ENCODE measurements at regions not wholly inside any gene's neighbourhood (a gene's known extent, or its start where the extent isn't known, plus 50 kb on each side); places are given as distances from the start of the nearest gene placed in this dataset.

DNA sequence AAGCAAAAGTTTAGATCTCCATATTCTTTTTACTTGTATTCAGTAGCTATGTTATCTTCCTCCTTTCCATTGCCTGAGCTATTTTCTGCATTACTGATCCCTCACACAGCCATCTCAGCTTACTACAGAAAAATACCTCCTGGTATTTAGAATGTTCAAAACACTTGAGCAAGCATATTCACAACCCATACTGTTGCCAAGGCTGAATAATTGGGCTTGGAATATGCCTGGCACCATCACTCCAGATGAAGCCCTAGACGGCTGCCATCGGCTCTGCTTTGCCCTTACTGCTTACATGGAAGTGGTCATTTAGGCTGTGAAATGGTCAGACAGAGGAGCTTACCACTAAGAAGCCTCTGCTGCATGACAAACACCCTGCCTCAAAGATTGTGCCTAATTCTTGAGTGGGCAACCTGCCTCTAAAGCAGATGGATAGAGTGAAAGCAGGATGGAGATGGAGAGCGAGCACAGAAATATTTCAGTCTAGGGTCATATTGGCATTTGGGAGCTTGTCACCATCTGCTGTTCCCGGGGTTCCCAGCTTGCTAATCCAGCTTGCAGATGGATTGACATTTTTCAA is 92.5 kb upstream of the TAS2R1 start:
- CTCF ChIA-PET (ENCODE audit: low intra/inter-chr PET ratio, low total read pairs): no interaction called here
- no TSS peak for BruUV-seq (replicated peaks)

GRCh38 chr5:9721161-9721560 is 91.0 kb upstream of the TAS2R1 start:
- H2AFZ ChIP-seq (ENCODE audit: low read length): no peak overlapping the region
- H3K27ac ChIP-seq (ENCODE audit: extremely low read length, insufficient read depth, low read length): no peak overlapping the region
- no peaks in the 10 kb centered on the region for H3K9me3 ChIP-seq (ENCODE audit: low read length)
- FAIRE-seq (no peak), ATAC-seq (no peak), DNase-seq (ENCODE audit: low spot score) (no peak)
- in situ Hi-C loops (cut with HindIII; ENCODE audit: extremely low pct_ligation_motif_present, low pct_unique_long_range_greater_than_20kb): no loop called here
- intact Hi-C loops (cut with micrococcal nuclease; ENCODE audit: unreplicated experiment): no loop called here
- H3K4me3 ChIP-seq (replicated peaks in 1 of 3; ENCODE audit: insufficient read depth in 1 of 3, low read depth in 2 of 3, low read length in 3 of 3): no peak overlapping the region
- H4K20me1 ChIP-seq (ENCODE audit: insufficient read depth, low read length): no peaks in the 10 kb centered on the region
- TF ChIP-seq TRIM24 (CRISPR knock-in tag; IDR thresholded peaks at IDR 0.05) (no peak), ZFP82 (CRISPR knock-in tag; IDR thresholded peaks at IDR 0.05; ENCODE audit: borderline replicate concordance) (no peak), IRF2 (CRISPR knock-in tag; IDR thresholded peaks at IDR 0.05) (no peak), FOXJ3 (CRISPR knock-in tag; IDR thresholded peaks at IDR 0.05; ENCODE audit: borderline replicate concordance) (no peak), ZNF557 (CRISPR knock-in tag; IDR thresholded peaks at IDR 0.05) (no peak), MED8 (CRISPR knock-in tag; IDR thresholded peaks at IDR 0.05; ENCODE audit: insufficient replicate concordance) (no peak), TBX3 (IDR thresholded peaks at IDR 0.05; ENCODE audit: borderline replicate concordance) (no peak), HMG20B (CRISPR knock-in tag; conservative IDR thresholded peaks at IDR 0.05) (no peak), GZF1 (CRISPR knock-in tag; IDR thresholded peaks at IDR 0.05) (no peak), ZNF282 (IDR thresholded peaks at IDR 0.05; ENCODE audit: partially characterized antibody) (no peak)
- TF ChIP-seq, protein P1, sequence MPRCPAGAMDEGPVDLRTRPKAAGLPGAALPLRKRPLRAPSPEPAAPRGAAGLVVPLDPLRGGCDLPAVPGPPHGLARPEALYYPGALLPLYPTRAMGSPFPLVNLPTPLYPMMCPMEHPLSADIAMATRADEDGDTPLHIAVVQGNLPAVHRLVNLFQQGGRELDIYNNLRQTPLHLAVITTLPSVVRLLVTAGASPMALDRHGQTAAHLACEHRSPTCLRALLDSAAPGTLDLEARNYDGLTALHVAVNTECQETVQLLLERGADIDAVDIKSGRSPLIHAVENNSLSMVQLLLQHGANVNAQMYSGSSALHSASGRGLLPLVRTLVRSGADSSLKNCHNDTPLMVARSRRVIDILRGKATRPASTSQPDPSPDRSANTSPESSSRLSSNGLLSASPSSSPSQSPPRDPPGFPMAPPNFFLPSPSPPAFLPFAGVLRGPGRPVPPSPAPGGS (CRISPR knock-in tag; IDR thresholded peaks at IDR 0.05): no peak
- 8% methylated on average over 2 of the region's 2 CpGs for WGBS (ENCODE audit: low lambda C conversion rate)
- BruUV-seq (replicated peaks): no TSS peak
- no peaks in the 10 kb centered on the region for H3K4me1 ChIP-seq (ENCODE audit: insufficient read depth, low read length)
- H3K79me2 ChIP-seq (ENCODE audit: insufficient read depth, low read length): no peaks in the 10 kb centered on the region
- no peaks in the 10 kb centered on the region for H3K36me3 ChIP-seq (replicated peaks in 1 of 2; ENCODE audit: control insufficient read depth in 1 of 2, insufficient read depth in 2 of 2, low read length in 2 of 2)
- POLR2A ChIA-PET: no interaction called here
- no peak overlapping the region for H3K4me2 ChIP-seq (ENCODE audit: low read depth, low read length)
- CTCF ChIA-PET (ENCODE audit: low intra/inter-chr PET ratio, low total read pairs): no interaction called here
- no peaks in the 10 kb centered on the region; a peak in 1 of 5 replicates for H3K27me3 ChIP-seq (ENCODE audit: control insufficient read depth in 1 of 2, insufficient read depth in 2 of 2, low read length in 2 of 2)
- no peak overlapping the region for H3K9ac ChIP-seq (ENCODE audit: insufficient read depth, low read depth, low read length)

More for the DNA sequence above, 92.5 kb upstream of the TAS2R1 start:
- no peak overlapping the region for H3K4me3 ChIP-seq (replicated peaks in 1 of 3; ENCODE audit: insufficient read depth in 1 of 3, low read depth in 2 of 3, low read length in 3 of 3)
- H2AFZ ChIP-seq (ENCODE audit: low read length): no peak overlapping the region
- in situ Hi-C loops (cut with HindIII; ENCODE audit: extremely low pct_ligation_motif_present, low pct_unique_long_range_greater_than_20kb) (no loop called here), intact Hi-C loops (cut with micrococcal nuclease; ENCODE audit: unreplicated experiment) (no loop called here)
- POLR2A ChIA-PET: no interaction called here
- H3K4me1 ChIP-seq (ENCODE audit: insufficient read depth, low read length): no peaks in the 10 kb centered on the region
- H3K36me3 ChIP-seq (replicated peaks in 1 of 2; ENCODE audit: control insufficient read depth in 1 of 2, insufficient read depth in 2 of 2, low read length in 2 of 2): no peaks in the 10 kb centered on the region
- H3K9me3 ChIP-seq (ENCODE audit: low read length): no peaks in the 10 kb centered on the region
- DNase-seq (ENCODE audit: low spot score): no peak
- no peak overlapping the region for H3K4me2 ChIP-seq (ENCODE audit: low read depth, low read length)
- 2% methylated on average over 4 of the region's 4 CpGs for WGBS (ENCODE audit: low lambda C conversion rate)
- FAIRE-seq: no peak
- ATAC-seq: no peak
- no peak overlapping the region for H3K9ac ChIP-seq (ENCODE audit: insufficient read depth, low read depth, low read length)
- no peak overlapping the region for H3K27ac ChIP-seq (ENCODE audit: extremely low read length, insufficient read depth, low read length)
- H4K20me1 ChIP-seq (ENCODE audit: insufficient read depth, low read length): no peaks in the 10 kb centered on the region
- H3K27me3 ChIP-seq (ENCODE audit: control insufficient read depth in 1 of 2, insufficient read depth in 2 of 2, low read length in 2 of 2): no peaks in the 10 kb centered on the region; a peak in 1 of 5 replicates
- no peaks in the 10 kb centered on the region for H3K79me2 ChIP-seq (ENCODE audit: insufficient read depth, low read length)
- no peak for TF ChIP-seq SRY (CRISPR knock-in tag; IDR thresholded peaks at IDR 0.05)
- no peak for TF ChIP-seq MAX (IDR thresholded peaks at IDR 0.05)
- TF ChIP-seq ZNF30 (CRISPR knock-in tag; IDR thresholded peaks at IDR 0.05): no peak
- TF ChIP-seq, protein P2, sequence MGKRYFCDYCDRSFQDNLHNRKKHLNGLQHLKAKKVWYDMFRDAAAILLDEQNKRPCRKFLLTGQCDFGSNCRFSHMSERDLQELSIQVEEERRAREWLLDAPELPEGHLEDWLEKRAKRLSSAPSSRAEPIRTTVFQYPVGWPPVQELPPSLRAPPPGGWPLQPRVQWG (CRISPR knock-in tag; IDR thresholded peaks at IDR 0.05; ENCODE audit: borderline replicate concordance, low read depth): no peak
- TF ChIP-seq, protein P3, sequence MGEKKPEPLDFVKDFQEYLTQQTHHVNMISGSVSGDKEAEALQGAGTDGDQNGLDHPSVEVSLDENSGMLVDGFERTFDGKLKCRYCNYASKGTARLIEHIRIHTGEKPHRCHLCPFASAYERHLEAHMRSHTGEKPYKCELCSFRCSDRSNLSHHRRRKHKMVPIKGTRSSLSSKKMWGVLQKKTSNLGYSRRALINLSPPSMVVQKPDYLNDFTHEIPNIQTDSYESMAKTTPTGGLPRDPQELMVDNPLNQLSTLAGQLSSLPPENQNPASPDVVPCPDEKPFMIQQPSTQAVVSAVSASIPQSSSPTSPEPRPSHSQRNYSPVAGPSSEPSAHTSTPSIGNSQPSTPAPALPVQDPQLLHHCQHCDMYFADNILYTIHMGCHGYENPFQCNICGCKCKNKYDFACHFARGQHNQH (CRISPR knock-in tag; IDR thresholded peaks at IDR 0.05): no peak
- TF ChIP-seq MTF1 (CRISPR knock-in tag; IDR thresholded peaks at IDR 0.05): no peak
